ENCODE measurements at regions not wholly inside any gene's neighbourhood (a gene's known extent, or its start where the extent isn't known, plus 50 kb on each side); places are given as distances from the start of the nearest gene placed in this dataset.

GRCh38 chr21:43331962-43332828 is 94.7 kb downstream of the SIK1 start:
- no peaks in the 10 kb centered on the region for H3K9me3 Mint-ChIP-seq
- Histone ChIP-seq H3K4me3 (ENCODE audit: low read length) (no peak overlapping the region), H3K27ac (ENCODE audit: low read depth in 1 of 2, low read length in 2 of 2) (no peak overlapping the region), H3K36me3 (ENCODE audit: insufficient read depth, low read length) (no peaks in the 10 kb centered on the region), H3K27me3 (ENCODE audit: control insufficient read depth in 1 of 2, insufficient read depth in 2 of 2, low read length in 2 of 2) (no peaks in the 10 kb centered on the region), H3K4me1 (ENCODE audit: insufficient read depth, low read length) (no peaks in the 10 kb centered on the region), H3K9me3 (ENCODE audit: control insufficient read depth in 1 of 2, insufficient read depth in 1 of 2, low read length in 2 of 2) (peaks cover 0 to 13% of the 10 kb centered on the region in 2 experiments)
- intact Hi-C loops (cut with DNase I, micrococcal nuclease), result no loop called here
- H3K4me3 Mint-ChIP-seq, result no peak overlapping the region
- no peak for ATAC-seq (ENCODE audit: poor library complexity)
- ChIA-PET CTCF (no interaction called here), POLR2A (no interaction called here)
- no peak overlapping the region for H3K27ac Mint-ChIP-seq
- DNase-seq, result no peak
- H3K36me3 Mint-ChIP-seq (ENCODE audit: low read depth), result no peaks in the 10 kb centered on the region
- H3K27me3 Mint-ChIP-seq, result no peaks in the 10 kb centered on the region
- no peak for TF ChIP-seq CTCF (IDR thresholded peaks at IDR 0.05)
- no peaks in the 10 kb centered on the region for H3K4me1 Mint-ChIP-seq (ENCODE audit: low read depth)

- Mint-ChIP-seq H3K4me3 (no peak overlapping the region), H3K9me3 (no peaks in the 10 kb centered on the region), H3K27ac (no peak overlapping the region), H3K27me3 (no peaks in the 10 kb centered on the region), H3K36me3 (ENCODE audit: low read depth) (no peaks in the 10 kb centered on the region), H3K4me1 (ENCODE audit: low read depth) (no peaks in the 10 kb centered on the region)
- Histone ChIP-seq H3K9me3 (ENCODE audit: control insufficient read depth in 1 of 2, insufficient read depth in 1 of 2, low read length in 2 of 2) (peaks cover 0 to 13% of the 10 kb centered on the region in 2 experiments), H3K27ac (ENCODE audit: low read depth in 1 of 2, low read length in 2 of 2) (no peak overlapping the region), H3K36me3 (ENCODE audit: insufficient read depth, low read length) (no peaks in the 10 kb centered on the region), H3K4me1 (ENCODE audit: insufficient read depth, low read length) (no peaks in the 10 kb centered on the region), H3K4me3 (ENCODE audit: low read length) (no peak overlapping the region), H3K27me3 (ENCODE audit: control insufficient read depth in 1 of 2, insufficient read depth in 2 of 2, low read length in 2 of 2) (no peaks in the 10 kb centered on the region)
- ChIA-PET CTCF (no interaction called here), POLR2A (no interaction called here)
- DNase-seq (no peak), ATAC-seq (ENCODE audit: poor library complexity) (no peak)
- intact Hi-C loops (cut with DNase I, micrococcal nuclease), result no loop called here
- no peak for TF ChIP-seq CTCF (IDR thresholded peaks at IDR 0.05)
These were observed 95.6 kb downstream of the SIK1 start for GRCh38 chr21:43331111-43331961.

- no peak for TF ChIP-seq CTCF (IDR thresholded peaks at IDR 0.05)
- H3K4me1 ChIP-seq (ENCODE audit: insufficient read depth, low read length), result no peaks in the 10 kb centered on the region
- POLR2A ChIA-PET, result no interaction called here
- no peaks in the 10 kb centered on the region for H3K9me3 Mint-ChIP-seq
- H3K4me1 Mint-ChIP-seq (ENCODE audit: low read depth), result peaks cover 4% of the 10 kb centered on the region
- H3K4me3 ChIP-seq (ENCODE audit: low read length), result no peak overlapping the region
- DNase-seq (no peak), ATAC-seq (ENCODE audit: poor library complexity) (no peak)
- CTCF ChIA-PET, result no interaction called here
- H3K27ac Mint-ChIP-seq, result no peak overlapping the region
- H3K27me3 Mint-ChIP-seq, result no peaks in the 10 kb centered on the region
- no peak overlapping the region for H3K27ac ChIP-seq (ENCODE audit: low read depth in 1 of 2, low read length in 2 of 2)
- H3K9me3 ChIP-seq (ENCODE audit: control insufficient read depth in 1 of 2, insufficient read depth in 1 of 2, low read length in 2 of 2), result peaks cover 0 to 9% of the 10 kb centered on the region in 2 experiments
- H3K27me3 ChIP-seq (ENCODE audit: control insufficient read depth in 1 of 2, insufficient read depth in 2 of 2, low read length in 2 of 2), result no peaks in the 10 kb centered on the region
- H3K36me3 Mint-ChIP-seq (ENCODE audit: low read depth), result no peaks in the 10 kb centered on the region
- intact Hi-C loops (cut with DNase I, micrococcal nuclease), result no loop called here
- H3K4me3 Mint-ChIP-seq, result no peak overlapping the region
- no peaks in the 10 kb centered on the region for H3K36me3 ChIP-seq (ENCODE audit: insufficient read depth, low read length)
These were observed 96.5 kb downstream of the SIK1 start for GRCh38 chr21:43330306-43330881.
